ENCODE measurements at regions not wholly inside any gene's neighbourhood (a gene's known extent, or its start where the extent isn't known, plus 50 kb on each side); places are given as distances from the start of the nearest gene placed in this dataset.

DNA sequence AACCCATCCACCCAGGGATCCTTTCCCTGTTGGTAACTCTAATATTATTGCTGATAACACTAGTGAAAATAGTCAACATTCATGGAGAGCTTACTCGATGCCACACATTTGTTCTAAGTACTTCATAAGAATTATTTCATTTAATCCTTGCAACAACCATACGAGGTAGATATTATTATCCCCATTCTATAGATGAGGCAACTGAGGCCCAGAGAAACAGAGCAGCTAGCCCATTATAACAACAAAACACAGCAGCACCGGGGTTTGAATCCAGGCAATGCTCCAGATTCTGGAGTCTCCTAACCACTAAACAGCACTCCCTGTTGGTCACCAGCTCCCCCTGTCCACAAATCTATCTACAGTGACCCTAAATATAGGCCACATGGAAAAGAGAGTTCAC lies 90.4 kb upstream of the PKDCC start:
- Histone ChIP-seq H3K4me3 (ENCODE audit: low read depth, low read length) (no peak overlapping the region), H3K27ac (no peak overlapping the region), H3K9me3 (ENCODE audit: severe bottlenecking) (no peaks in the 10 kb centered on the region), H3K36me3 (no peaks in the 10 kb centered on the region), H3K27me3 (ENCODE audit: insufficient read depth, low read depth, severe bottlenecking) (no peaks in the 10 kb centered on the region)
- no peak for DNase-seq
- TF ChIP-seq, protein P1, sequence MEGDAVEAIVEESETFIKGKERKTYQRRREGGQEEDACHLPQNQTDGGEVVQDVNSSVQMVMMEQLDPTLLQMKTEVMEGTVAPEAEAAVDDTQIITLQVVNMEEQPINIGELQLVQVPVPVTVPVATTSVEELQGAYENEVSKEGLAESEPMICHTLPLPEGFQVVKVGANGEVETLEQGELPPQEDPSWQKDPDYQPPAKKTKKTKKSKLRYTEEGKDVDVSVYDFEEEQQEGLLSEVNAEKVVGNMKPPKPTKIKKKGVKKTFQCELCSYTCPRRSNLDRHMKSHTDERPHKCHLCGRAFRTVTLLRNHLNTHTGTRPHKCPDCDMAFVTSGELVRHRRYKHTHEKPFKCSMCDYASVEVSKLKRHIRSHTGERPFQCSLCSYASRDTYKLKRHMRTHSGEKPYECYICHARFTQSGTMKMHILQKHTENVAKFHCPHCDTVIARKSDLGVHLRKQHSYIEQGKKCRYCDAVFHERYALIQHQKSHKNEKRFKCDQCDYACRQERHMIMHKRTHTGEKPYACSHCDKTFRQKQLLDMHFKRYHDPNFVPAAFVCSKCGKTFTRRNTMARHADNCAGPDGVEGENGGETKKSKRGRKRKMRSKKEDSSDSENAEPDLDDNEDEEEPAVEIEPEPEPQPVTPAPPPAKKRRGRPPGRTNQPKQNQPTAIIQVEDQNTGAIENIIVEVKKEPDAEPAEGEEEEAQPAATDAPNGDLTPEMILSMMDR (IDR thresholded peaks at IDR 0.05; ENCODE audit: low read depth, low read length): no peak

DNA sequence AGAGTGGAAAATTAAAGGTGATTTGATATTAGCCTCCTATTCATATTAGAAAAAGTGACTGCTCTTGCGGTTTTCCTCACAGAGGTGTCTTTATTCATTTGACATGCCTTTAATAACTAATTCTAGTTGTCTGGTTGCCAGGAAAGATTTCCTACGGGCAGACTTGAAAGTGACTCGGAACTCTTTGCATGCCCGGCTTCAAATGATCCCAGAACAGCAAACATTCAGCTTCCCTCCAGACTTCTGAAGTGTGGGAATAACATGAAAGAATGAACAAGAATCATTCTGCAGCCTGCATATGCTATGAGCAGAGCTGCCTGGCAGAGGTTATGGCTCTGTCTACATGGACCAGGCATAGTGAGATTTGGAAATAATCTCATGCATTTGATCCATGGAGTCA lies 89.6 kb upstream of the PKDCC start:
- H3K27me3 ChIP-seq (ENCODE audit: insufficient read depth, low read depth, severe bottlenecking): no peaks in the 10 kb centered on the region

DNA sequence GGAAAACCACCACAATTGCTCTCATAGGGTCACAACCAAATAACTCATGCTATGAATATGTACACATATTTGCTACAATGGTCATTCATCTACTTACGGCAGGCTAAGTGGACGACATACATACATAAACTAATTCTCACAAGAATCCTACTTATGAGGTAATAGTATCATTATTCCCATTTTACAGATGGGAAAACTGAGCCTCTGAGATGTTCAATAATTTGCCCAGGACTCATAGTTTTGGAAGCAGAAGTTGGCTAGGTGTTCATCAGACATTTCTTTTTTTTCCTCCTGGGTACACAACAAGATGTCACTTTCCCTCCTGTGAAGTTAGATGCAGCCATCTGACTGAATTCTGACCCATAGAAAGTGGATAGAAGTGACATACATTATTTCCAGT lies 89.0 kb upstream of the PKDCC start:
- TF ChIP-seq, protein P1 (IDR thresholded peaks at IDR 0.05; ENCODE audit: low read depth, low read length): no peak

More for the DNA sequence above, 89.6 kb upstream of the PKDCC start:
- H3K9me3 ChIP-seq (ENCODE audit: severe bottlenecking): no peaks in the 10 kb centered on the region
- no peak for DNase-seq
- TF ChIP-seq, protein P1 (IDR thresholded peaks at IDR 0.05; ENCODE audit: low read depth, low read length): no peak
- no peak overlapping the region for H3K27ac ChIP-seq
- H3K4me3 ChIP-seq (ENCODE audit: low read depth, low read length): no peak overlapping the region
- no peaks in the 10 kb centered on the region for H3K36me3 ChIP-seq

DNA sequence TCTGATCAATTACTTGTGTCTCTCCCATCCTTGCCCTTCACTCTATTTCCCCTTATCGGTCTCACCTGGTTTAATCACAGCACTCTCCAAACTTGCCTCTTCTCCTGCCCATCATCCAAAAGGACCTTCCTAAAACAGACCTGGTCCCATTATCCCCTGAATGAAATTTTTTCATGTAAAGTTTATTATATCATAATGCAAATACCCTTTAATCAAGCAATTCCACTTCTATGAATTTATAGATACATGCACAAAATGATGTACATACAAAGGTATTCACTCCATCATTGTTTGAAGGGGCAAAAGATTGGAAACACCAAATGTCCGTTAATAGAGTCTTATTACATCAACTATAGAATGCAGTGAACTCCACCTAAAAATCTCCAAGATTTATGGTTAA lies 88.1 kb upstream of the PKDCC start:
- Histone ChIP-seq H3K36me3 (no peaks in the 10 kb centered on the region), H3K9me3 (ENCODE audit: severe bottlenecking) (no peaks in the 10 kb centered on the region), H3K4me3 (ENCODE audit: low read depth, low read length) (no peak overlapping the region), H3K27ac (no peak overlapping the region), H3K27me3 (ENCODE audit: insufficient read depth, low read depth, severe bottlenecking) (no peaks in the 10 kb centered on the region)
- TF ChIP-seq, protein P1 (IDR thresholded peaks at IDR 0.05; ENCODE audit: low read depth, low read length): no peak
- no peak for DNase-seq

More for the DNA sequence above, 89.0 kb upstream of the PKDCC start:
- Histone ChIP-seq H3K36me3 (no peaks in the 10 kb centered on the region), H3K27me3 (ENCODE audit: insufficient read depth, low read depth, severe bottlenecking) (no peaks in the 10 kb centered on the region), H3K9me3 (ENCODE audit: severe bottlenecking) (no peaks in the 10 kb centered on the region), H3K4me3 (ENCODE audit: low read depth, low read length) (no peak overlapping the region), H3K27ac (no peak overlapping the region)
- no peak for DNase-seq

DNA sequence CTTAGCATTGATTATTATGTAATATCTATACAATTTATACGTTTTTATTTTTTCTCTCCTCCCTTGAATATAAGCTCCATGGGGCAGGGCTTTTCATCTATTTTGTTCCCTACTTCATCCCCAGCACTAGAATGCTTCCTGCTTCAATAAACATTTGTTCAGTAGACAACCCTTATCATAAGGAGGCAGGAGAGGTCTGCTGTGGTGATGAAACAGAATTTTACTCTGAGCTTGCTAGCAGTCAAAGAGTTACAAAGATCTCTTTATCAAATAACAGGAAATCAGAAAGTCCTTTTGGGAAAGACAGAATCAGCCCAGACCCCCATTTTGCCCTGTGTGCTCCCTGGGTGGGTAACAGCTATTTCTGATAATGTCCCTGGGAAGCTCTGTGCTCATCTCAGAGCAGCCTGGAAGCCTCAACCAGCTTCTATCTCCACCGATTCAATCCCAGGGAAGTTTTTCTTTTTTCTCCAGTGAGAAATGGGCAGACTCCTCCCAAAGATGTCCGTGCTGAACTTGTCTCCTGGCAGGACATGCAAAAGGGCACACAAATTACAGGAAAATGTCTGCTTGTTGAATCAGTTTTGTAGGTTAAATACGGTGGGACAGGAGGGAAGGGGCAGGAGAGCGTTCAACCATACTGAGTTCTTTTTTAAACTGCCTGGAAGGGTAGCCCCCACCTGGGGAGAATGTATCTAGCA lies 84.7 kb upstream of the PKDCC start:
- Histone ChIP-seq H3K4me3 (ENCODE audit: low read depth, low read length) (no peak overlapping the region), H3K27me3 (ENCODE audit: insufficient read depth, low read depth, severe bottlenecking) (no peaks in the 10 kb centered on the region), H3K9me3 (ENCODE audit: severe bottlenecking) (no peaks in the 10 kb centered on the region), H3K27ac (no peak overlapping the region), H3K36me3 (no peaks in the 10 kb centered on the region)
- TF ChIP-seq, protein P1 (IDR thresholded peaks at IDR 0.05; ENCODE audit: low read depth, low read length): no peak
- no peak for DNase-seq
